ENCODE measurements at regions not wholly inside any gene's neighbourhood (a gene's known extent, or its start where the extent isn't known, plus 50 kb on each side); places are given as distances from the start of the nearest gene placed in this dataset.

GRCh38 chrX:125850693-125851092 lies 315.4 kb downstream of the DCAF12L2 start:
- Histone ChIP-seq H3K4me3 (replicated peaks in 1 of 3; ENCODE audit: insufficient read depth in 1 of 3, low read depth in 1 of 3, low read length in 3 of 3) (no peak overlapping the region), H3K79me2 (ENCODE audit: control insufficient read depth, insufficient read depth, low read length) (no peaks in the 10 kb centered on the region), H3K36me3 (ENCODE audit: control insufficient read depth in 2 of 2, extremely low read depth in 1 of 2, insufficient read depth in 2 of 2, low read length in 2 of 2) (no peaks in the 10 kb centered on the region), H3K9ac (replicated peaks; ENCODE audit: extremely low read depth, insufficient read depth, low read length) (no peak overlapping the region), H3K4me1 (ENCODE audit: control insufficient read depth, extremely low read depth, insufficient read depth, low read length) (no peaks in the 10 kb centered on the region), H3K27ac (ENCODE audit: insufficient read depth, low read depth, low read length) (no peak overlapping the region), H3K9me1 (replicated peaks; ENCODE audit: control insufficient read depth, extremely low read depth, insufficient read depth, low read length) (no peaks in the 10 kb centered on the region), H3K27me3 (ENCODE audit: control insufficient read depth in 2 of 2, insufficient read depth in 2 of 2, low read length in 2 of 2) (no peaks in the 10 kb centered on the region), H2AFZ (ENCODE audit: low read depth, low read length) (no peak overlapping the region), H3K4me2 (ENCODE audit: insufficient read depth, low read length) (no peak overlapping the region), H4K20me1 (replicated peaks; ENCODE audit: control insufficient read depth, extremely low read depth, insufficient read depth, low read length) (no peaks in the 10 kb centered on the region), H3K9me3 (replicated peaks; ENCODE audit: control insufficient read depth, insufficient read depth, low read length) (no peaks in the 10 kb centered on the region)
- dilution Hi-C loops (cut with MboI; ENCODE audit: extremely low pct_ligation_motif_present, low sequenced_read_pairs), result no loop called here
- TF ChIP-seq FOS (IDR thresholded peaks at IDR 0.05; ENCODE audit: borderline replicate concordance, insufficient read depth, low read length), result no peak
- TF ChIP-seq JUN (IDR thresholded peaks at IDR 0.05; ENCODE audit: borderline replicate concordance, insufficient read depth, insufficient read length, low read depth), result no peak
- TF ChIP-seq MAX (IDR thresholded peaks at IDR 0.05; ENCODE audit: insufficient read depth, insufficient read length), result no peak
- no peak for TF ChIP-seq GATA2 (IDR thresholded peaks at IDR 0.05; ENCODE audit: insufficient read depth, insufficient read length, low read depth, low read length)
- no peak for TF ChIP-seq MYC (IDR thresholded peaks at IDR 0.05; ENCODE audit: low read depth, low read length)
- TF ChIP-seq POLR2AphosphoS5 (IDR thresholded peaks at IDR 0.05; ENCODE audit: insufficient read depth, low read depth, low read length), result no peak
- no peak for TF ChIP-seq EZH2 (IDR thresholded peaks at IDR 0.05; ENCODE audit: borderline replicate concordance, low read depth, low read length, severe bottlenecking)
- no peak for TF ChIP-seq CTCF (IDR thresholded peaks at IDR 0.05; ENCODE audit: extremely low read depth in 1 of 2, insufficient read depth in 1 of 2, low read depth in 1 of 2, low read length in 2 of 2)
- no peak for TF ChIP-seq POLR2A (IDR thresholded peaks at IDR 0.05; ENCODE audit: low read depth, low read length)
- no TSS peak for BruUV-seq (replicated peaks)
- no peak for DNase-seq (ENCODE audit: low read depth, low spot score)
- intact Hi-C loops (cut with micrococcal nuclease), result no loop called here
- POLR2A ChIA-PET, result no interaction called here
- CTCF ChIA-PET, result no interaction called here
- no peak for FAIRE-seq
